Hepatocyte (in vitro differentiated cells): ENCODE measurements at regions not wholly inside any gene's neighbourhood (a gene's known extent, or its start where the extent isn't known, plus 50 kb on each side); places are given as distances from the start of the nearest gene placed in this dataset.

Source experiments
- DNase-seq: peaks from one replicate; pipeline ENCODE4 v3.0.0-alpha.2; 2016; ENCODE audit warnings: low spot score
- H2AFZ ChIP-seq: fragments of 200-600 bp; sonication (generic); 2 replicates; pipeline ENCODE4 v1.6.0; 2016; ENCODE audit warnings: antibody characterized with exemption, mild to moderate bottlenecking
- H3K27ac ChIP-seq: fragments of 200-600 bp; sonication (generic); 2 replicates; pipeline ENCODE4 v1.5.1; 2016; ENCODE audit warnings: mild to moderate bottlenecking
- H3K27me3 ChIP-seq: fragments of 200-600 bp; sonication (generic); 2 replicates; pipeline ENCODE4 v1.6.1; 2016
- H3K36me3 ChIP-seq: fragments of 200-600 bp; sonication (generic); replicated peaks from 2 replicates; pipeline ENCODE4 v1.5.1; 2016; ENCODE audit warnings: low read depth; ENCODE audit not compliant: insufficient read depth
- H3K4me1 ChIP-seq: fragments of 200-600 bp; sonication (generic); 2 replicates; pipeline ENCODE4 v1.5.1; 2016; ENCODE audit warnings: mild to moderate bottlenecking, moderate library complexity; ENCODE audit not compliant: insufficient read depth
- H3K4me2 ChIP-seq: fragments of 200-600 bp; sonication (generic); 2 replicates; pipeline ENCODE4 v1.6.0; 2016
- H3K4me3 ChIP-seq: fragments of 200-600 bp; sonication (generic); 2 replicates; pipeline ENCODE4 v1.5.1; 2016; ENCODE audit warnings: mild to moderate bottlenecking
- H3K79me2 ChIP-seq: fragments of 200-600 bp; sonication (generic); 2 replicates; pipeline ENCODE4 v1.6.0; 2017; ENCODE audit warnings: mild to moderate bottlenecking
- H3K9me2 ChIP-seq: fragments of 200-600 bp; sonication (generic); replicated peaks from 2 replicates; pipeline ENCODE4 v1.6.0; 2017; ENCODE audit warnings: mild to moderate bottlenecking; ENCODE audit not compliant: insufficient read depth
- H3K9me3 ChIP-seq: fragments of 200-600 bp; sonication (generic); 2 replicates; pipeline ENCODE4 v1.5.1; 2016; ENCODE audit warnings: low read depth, mild to moderate bottlenecking
- H4K20me1 ChIP-seq: fragments of 200-600 bp; sonication (generic); 2 replicates; pipeline ENCODE4 v1.6.0; 2016; ENCODE audit warnings: mild to moderate bottlenecking; ENCODE audit not compliant: insufficient read depth, poor library complexity, severe bottlenecking
- EZH2 ChIP-seq: fragments of 200-600 bp; sonication (generic); IDR thresholded peaks from 2 replicates; pipeline ENCODE4 v1.6.1; 2016; ENCODE audit warnings: antibody characterized with exemption, mild to moderate bottlenecking, borderline replicate concordance
- EZH2phosphoT487 ChIP-seq: fragments of 200-600 bp; sonication (generic); IDR thresholded peaks from one replicate; pipeline ENCODE4 v1.6.1; 2018; ENCODE audit warnings: antibody characterized with exemption, mild to moderate bottlenecking, low read depth, moderate library complexity; ENCODE audit not compliant: unreplicated experiment, severe bottlenecking
- WGBS: methylation state at CpG from one replicate; pipeline ENCODE4 v1.1.6; 2016; ENCODE audit warnings: low lambda C conversion rate; ENCODE audit errors: missing lambda C conversion rate; 5-methylcytosine and 5-hydroxymethylcytosine counted together
- TF ChIP-seq, protein P1 (sequence below): fragments of 200-600 bp; sonication (generic); IDR thresholded peaks from 2 replicates; pipeline ENCODE4 v1.5.1; 2016; ENCODE audit warnings: antibody characterized with exemption, mild to moderate bottlenecking; ENCODE audit not compliant: poor library complexity

DNA sequence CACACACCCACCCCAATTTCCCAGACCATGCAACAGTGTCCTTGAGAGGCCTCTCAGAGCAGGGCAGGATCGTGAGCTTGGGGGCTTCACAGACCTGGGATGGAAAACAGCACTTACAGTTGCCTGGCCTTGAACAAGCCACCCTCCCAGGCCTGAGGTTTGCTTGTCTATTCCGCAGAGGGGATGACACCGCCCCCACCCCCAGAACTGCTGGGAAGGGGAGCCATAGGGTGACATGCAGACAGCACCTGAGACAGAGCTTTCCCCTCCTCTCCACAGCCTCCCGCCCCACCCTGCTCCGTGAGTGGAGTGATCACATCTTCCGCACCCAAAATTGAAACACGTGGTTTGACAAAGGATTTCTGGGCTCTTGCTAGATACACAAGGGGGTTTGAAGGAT, 131.5 kb upstream of the TNRC6C start:
- TF ChIP-seq EZH2phosphoT487 (no peak), EZH2 (no peak)

DNA sequence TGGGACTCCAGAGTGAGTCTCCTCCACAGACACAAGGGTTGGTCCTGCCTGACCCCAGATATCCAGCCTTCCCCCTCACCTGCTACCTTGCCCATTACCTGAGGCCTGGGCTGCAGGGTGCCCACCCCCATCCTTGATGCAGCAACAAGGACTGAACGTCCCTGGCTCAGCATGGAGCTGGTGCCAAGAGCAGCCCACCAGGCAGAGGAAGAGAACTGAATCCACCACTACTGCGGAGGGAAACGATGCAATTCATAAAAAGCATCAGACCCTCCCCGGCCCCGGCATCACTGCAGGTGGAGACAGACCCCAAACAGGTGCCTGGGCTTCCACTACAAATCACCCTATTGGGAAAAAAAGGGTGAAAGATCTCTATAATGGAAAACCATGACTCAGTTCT, 131.0 kb upstream of the TNRC6C start:
- Histone ChIP-seq H3K4me3 (no peak overlapping the region), H3K4me2 (no peak overlapping the region), H3K27ac (no peak overlapping the region), H3K4me1 (peaks cover 16% of the 10 kb centered on the region), H3K9me3 (no peaks in the 10 kb centered on the region), H3K79me2 (no peaks in the 10 kb centered on the region), H3K27me3 (no peaks in the 10 kb centered on the region), H4K20me1 (no peaks in the 10 kb centered on the region), H2AFZ (no peak overlapping the region), H3K9me2 (no peaks in the 10 kb centered on the region), H3K36me3 (no peaks in the 10 kb centered on the region)
- no peak for TF ChIP-seq EZH2
- no peak for DNase-seq
- 76% methylated on average over 5 of the region's 5 CpGs for WGBS

More for the DNA sequence above, 131.5 kb upstream of the TNRC6C start:
- no peaks in the 10 kb centered on the region for H3K9me2 ChIP-seq
- H3K9me3 ChIP-seq, result no peaks in the 10 kb centered on the region
- peaks cover 16% of the 10 kb centered on the region for H3K4me1 ChIP-seq
- H4K20me1 ChIP-seq, result no peaks in the 10 kb centered on the region
- H3K4me3 ChIP-seq, result no peak overlapping the region
- H2AFZ ChIP-seq, result no peak overlapping the region
- no peaks in the 10 kb centered on the region for H3K36me3 ChIP-seq
- H3K27ac ChIP-seq, result no peak overlapping the region
- 85% methylated on average over 6 of the region's 7 CpGs for WGBS
- H3K4me2 ChIP-seq, result no peak overlapping the region
- H3K79me2 ChIP-seq, result no peaks in the 10 kb centered on the region
- no peaks in the 10 kb centered on the region for H3K27me3 ChIP-seq
- no peak for DNase-seq

DNA sequence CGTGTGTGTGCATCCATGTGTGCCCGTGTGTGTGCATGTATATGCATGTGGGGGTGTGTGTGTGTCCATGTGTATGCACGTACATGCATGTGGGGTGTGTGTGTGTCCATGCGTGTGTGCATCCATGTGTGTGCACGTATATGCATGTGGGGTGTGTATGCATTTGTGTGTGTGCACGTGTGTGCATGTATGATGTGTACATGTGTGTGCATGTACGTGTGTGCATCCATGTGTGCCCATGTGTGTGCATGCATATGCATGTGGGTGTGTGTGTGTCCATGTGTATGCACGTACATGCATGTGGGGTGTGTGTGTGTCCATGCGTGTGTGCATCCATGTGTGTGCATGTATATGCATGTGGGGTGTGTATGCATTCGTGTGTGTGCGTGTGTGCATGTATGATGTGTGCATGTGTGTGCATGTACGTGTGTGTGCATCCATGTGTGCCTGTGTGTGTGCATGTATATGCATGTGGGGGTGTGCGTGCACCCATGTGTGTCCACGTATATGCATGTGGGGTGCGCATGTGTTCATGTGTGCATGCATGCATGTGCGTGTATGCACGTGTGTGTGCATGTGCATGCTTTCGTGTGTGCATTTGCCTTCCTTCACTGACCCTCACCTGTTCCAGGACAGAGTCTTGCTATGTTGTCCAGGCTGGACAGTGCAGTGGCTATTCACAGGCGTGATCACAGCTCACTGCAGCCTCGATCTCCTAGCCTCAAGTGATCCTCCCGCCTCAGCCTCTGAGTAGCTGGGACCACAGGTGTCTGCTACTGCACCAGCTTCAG, 129.6 kb upstream of the TNRC6C start:
- DNase-seq, result no peak
- Histone ChIP-seq H2AFZ (no peak overlapping the region), H3K27ac (no peak overlapping the region), H3K4me2 (no peak overlapping the region), H3K9me3 (no peaks in the 10 kb centered on the region), H3K9me2 (no peaks in the 10 kb centered on the region), H3K27me3 (no peaks in the 10 kb centered on the region), H3K4me1 (peaks cover 16% of the 10 kb centered on the region), H3K36me3 (no peaks in the 10 kb centered on the region), H4K20me1 (no peaks in the 10 kb centered on the region), H3K4me3 (no peak overlapping the region), H3K79me2 (no peaks in the 10 kb centered on the region)
- TF ChIP-seq EZH2, result no peak
- no peak for TF ChIP-seq EZH2phosphoT487
- TF ChIP-seq, protein P1, sequence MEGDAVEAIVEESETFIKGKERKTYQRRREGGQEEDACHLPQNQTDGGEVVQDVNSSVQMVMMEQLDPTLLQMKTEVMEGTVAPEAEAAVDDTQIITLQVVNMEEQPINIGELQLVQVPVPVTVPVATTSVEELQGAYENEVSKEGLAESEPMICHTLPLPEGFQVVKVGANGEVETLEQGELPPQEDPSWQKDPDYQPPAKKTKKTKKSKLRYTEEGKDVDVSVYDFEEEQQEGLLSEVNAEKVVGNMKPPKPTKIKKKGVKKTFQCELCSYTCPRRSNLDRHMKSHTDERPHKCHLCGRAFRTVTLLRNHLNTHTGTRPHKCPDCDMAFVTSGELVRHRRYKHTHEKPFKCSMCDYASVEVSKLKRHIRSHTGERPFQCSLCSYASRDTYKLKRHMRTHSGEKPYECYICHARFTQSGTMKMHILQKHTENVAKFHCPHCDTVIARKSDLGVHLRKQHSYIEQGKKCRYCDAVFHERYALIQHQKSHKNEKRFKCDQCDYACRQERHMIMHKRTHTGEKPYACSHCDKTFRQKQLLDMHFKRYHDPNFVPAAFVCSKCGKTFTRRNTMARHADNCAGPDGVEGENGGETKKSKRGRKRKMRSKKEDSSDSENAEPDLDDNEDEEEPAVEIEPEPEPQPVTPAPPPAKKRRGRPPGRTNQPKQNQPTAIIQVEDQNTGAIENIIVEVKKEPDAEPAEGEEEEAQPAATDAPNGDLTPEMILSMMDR, result no peak
- 94% methylated on average over 21 of the region's 21 CpGs for WGBS

DNA sequence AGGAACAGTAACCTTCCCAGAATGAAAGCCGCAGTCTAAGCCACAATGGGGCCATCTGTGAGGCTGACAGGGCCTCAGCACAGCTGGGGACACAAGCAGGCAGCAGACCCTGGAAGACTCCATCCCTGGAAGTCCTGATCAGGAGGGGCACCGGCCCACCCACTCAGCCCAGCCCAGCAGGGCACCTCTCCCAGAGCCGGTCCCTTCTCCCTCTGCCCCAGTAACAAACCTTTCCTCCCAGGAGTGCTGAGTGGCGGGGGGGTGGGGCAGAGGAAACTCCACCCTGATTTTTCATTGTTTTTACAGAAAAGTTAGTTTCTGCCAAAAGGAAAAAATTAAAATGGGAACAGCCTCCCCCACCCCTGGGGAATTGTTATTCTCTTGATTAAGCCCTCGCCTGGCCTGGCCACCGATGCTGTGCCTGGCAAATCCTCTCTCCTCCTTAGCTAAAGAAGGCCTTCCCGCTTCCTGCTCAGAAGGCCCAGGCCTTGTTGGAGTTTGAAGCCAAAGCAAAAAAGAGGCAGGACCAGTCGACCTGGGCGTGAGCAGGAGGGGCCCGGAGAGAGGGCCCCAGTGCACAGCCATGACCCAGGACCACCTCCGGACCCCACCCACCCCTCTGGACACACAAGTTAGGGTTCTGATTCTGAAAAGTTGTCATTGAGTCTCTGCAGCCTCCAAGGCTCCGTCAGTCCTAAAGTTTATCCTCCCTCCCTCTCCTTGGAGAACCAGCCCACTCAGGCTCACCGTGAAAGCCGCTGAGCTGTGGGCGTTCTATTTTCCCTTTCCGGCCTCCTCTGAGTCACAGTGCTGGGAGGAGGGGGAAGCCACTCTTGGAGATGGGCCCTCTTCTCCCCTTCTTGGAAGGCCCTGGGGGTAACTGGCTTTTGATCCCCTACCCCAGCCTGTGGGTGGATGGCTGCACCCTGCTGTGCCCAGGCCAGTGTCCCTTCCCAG, 128.4 kb upstream of the TNRC6C start:
- Histone ChIP-seq H3K27me3 (no peaks in the 10 kb centered on the region), H3K36me3 (no peaks in the 10 kb centered on the region), H3K27ac (peak overlapping the region; percentile 70), H4K20me1 (no peaks in the 10 kb centered on the region), H3K9me2 (no peaks in the 10 kb centered on the region), H2AFZ (peak overlapping the region; percentile 60), H3K4me1 (peaks cover 16% of the 10 kb centered on the region), H3K79me2 (no peaks in the 10 kb centered on the region), H3K4me2 (no peak overlapping the region), H3K4me3 (no peak overlapping the region), H3K9me3 (no peaks in the 10 kb centered on the region)
- peak; percentile 58 for DNase-seq
- 56% methylated on average over 16 of the region's 16 CpGs for WGBS
- no peak for TF ChIP-seq EZH2
- TF ChIP-seq, protein P1, result no peak
- TF ChIP-seq EZH2phosphoT487, result no peak
